Erythroblast (primary cell): ENCODE measurements at regions not wholly inside any gene's neighbourhood (a gene's known extent, or its start where the extent isn't known, plus 50 kb on each side); places are given as distances from the start of the nearest gene placed in this dataset.

ENCODE experiments used
- GATA1 ChIP-seq: IDR thresholded peaks from 2 replicates; pipeline ENCODE4 v1.6.1; 2011; ENCODE audit warnings: low read depth, mild to moderate bottlenecking, control low read depth, low read length, moderate library complexity
- POLR2A ChIP-seq: IDR thresholded peaks from 2 replicates; pipeline ENCODE4 v1.6.1; 2011; ENCODE audit warnings: mild to moderate bottlenecking, low read length

GRCh38 chr3:84836961-84837360 lies 121.8 kb upstream of the CADM2 start:
- no peak for TF ChIP-seq POLR2A
- no peak for TF ChIP-seq GATA1
